T1000 (cell line): ENCODE measurements at regions not wholly inside any gene's neighbourhood (a gene's known extent, or its start where the extent isn't known, plus 50 kb on each side); places are given as distances from the start of the nearest gene placed in this dataset.

Experiments used
- DNase-seq: peaks from one replicate; lab custom pipeline; 2025; ENCODE audit warnings: mixed read lengths; lab: John Stamatoyannopoulos, UW

DNA sequence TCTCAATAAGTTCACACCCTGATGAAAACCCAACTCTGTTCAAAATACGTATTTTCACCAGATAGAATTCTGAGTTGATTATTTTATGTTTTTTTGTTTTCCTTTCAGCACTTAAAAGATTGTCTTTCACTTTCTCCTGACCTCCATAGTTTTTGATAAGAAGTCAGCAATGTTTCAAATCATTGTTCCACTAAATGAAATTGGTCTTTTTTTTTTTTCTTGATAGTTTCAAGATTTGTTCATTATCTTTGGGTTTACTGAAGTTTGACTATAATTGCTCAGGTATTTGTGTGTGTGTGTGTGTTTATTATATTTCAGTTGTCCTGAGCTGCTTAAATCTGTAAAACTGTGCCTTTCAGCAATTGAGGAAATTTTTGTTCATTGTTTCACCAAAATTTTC, 498.7 kb downstream of the TLE1 start:
- no peak for DNase-seq

DNA sequence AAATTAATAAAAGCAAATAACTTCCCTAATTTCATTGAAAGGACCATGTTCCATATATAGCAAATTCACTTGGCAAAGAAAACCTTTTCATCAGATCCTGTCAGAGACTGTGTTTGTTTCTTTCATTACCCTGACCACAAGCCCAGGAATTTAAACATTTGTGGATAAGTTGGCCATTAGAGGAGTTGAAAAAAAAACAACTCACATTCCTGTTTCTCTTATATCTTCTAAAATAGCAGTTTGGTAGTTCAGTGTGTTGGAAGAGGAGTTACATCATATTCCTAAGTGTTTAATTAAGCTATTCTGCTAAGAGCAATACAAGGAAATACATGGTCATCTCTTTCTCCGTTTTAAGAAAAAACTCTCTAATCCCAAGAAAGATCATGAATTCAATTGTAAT, 505.6 kb downstream of the TLE1 start:
- no peak for DNase-seq

DNA sequence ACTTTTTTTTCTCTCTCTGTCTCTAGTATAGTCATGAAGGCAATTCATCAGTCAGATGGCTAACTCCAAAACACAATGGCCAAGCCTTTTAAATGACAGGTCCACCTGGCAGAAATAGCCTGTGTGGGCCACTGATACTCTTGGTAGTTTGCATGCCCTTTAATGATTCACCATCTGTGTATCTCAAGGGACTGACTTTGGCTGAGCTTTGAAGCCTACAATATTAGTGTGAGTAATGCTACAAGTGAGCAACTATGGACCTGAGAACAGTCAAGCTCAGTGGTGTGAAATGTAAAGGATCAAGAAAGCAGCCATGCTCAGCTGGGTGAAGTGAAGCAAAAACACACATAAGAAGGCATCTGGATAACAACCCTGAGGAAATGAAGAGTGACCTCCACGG, 506.9 kb downstream of the TLE1 start:
- DNase-seq = no peak

DNA sequence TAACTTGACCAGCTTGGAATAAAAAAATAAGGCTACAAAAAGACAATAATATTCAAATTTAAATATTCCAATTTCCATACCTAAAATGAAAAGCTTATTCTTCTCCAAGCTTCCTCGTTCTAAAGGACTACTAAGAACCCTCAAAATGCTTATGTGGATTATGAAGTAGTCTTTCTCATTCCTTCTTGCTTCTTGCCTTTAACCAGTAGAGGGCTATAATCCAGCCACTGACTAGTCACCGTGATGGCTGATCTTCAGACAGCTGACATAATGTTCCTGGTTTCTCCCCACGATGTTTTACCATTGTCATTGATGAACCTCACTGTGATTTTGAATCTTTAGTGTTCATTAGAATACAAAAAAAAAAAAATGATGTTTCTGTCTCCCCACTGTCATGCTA, 515.3 kb downstream of the TLE1 start:
- DNase-seq = no peak

DNA sequence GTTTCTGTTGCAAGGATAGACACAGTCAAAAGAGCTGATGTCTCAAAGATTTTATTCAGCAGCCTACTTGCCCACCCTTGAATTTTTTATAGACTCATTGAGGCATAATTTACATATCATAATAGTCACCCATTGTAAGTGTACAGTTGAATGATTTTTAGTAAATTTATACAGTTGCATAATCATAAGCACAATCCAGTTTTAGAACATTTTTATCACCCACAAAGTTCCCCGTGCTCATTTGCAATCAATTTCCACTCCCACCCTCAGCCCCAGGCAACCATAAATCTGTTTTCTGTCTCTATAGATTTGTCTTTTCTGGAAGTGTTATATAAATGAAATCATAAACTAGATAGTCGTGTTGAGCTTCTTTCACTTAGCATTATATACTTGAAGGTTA, 517.7 kb downstream of the TLE1 start:
- DNase-seq = no peak

DNA sequence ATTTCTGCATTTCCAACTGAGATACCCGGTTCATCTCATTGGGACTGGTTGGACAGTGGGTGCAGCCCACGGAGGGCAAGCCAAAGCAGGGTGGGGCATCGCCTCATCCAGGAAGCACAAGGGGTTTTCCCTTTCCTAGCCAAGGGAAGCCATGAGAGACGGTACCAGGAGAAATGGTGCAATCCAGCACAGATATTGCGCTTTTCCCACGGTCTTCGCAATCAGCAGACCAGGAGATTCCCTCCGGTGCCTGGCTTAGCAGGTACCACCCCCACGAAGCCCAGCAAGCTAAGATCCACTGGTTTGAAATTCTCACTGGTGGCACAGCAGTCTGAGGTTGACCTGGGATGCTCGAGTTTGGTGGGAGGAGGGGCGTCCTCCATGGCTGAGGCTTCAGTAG, 527.0 kb downstream of the TLE1 start:
- DNase-seq = no peak

DNA sequence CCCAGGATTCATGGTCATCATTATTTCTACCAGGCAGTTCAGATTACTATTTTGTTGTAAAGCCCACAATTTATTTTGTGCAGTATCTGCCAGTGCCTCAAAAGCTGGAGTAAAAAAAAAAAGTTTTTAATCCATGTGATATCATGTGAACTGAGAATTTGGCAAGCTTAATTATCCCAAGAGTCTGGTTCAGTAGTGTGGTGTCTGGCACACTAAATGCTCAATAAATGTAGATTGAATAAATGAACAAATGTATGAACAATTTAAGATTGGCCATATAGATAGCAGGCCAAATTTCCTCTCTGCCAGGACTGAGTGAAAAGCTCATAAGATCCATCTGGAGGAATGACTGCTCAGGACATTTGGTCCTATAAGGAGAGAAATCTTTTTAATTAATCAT, 533.0 kb downstream of the TLE1 start:
- no peak for DNase-seq

DNA sequence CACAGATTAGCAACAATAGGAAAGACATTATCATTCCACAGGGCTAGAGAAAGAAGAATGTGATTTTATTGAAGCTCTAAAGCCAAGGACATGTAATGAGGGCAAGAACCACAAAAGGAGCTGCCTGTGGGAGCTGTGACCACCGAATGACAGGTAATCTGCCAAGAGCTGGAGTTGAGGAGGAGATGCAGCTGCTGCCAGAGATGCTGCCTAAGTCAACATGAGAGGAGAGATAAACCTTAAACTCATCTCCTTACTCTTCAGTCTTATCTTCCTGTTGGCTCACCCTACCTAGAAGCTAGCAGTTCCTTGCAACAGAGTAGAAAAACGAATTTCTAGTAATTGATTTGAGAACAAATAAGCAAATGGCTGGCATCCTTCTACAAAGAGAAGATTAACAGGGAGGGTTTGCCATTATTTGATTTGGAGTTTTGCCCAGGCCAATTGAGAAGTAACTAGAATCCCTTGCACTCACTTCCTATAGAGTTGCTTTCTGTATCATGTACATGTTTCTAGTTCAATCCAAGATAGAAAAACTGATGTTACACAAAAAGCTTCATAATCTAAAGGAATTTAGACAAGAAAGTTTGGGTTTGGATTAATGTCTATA, 539.2 kb downstream of the TLE1 start:
- no peak for DNase-seq

DNA sequence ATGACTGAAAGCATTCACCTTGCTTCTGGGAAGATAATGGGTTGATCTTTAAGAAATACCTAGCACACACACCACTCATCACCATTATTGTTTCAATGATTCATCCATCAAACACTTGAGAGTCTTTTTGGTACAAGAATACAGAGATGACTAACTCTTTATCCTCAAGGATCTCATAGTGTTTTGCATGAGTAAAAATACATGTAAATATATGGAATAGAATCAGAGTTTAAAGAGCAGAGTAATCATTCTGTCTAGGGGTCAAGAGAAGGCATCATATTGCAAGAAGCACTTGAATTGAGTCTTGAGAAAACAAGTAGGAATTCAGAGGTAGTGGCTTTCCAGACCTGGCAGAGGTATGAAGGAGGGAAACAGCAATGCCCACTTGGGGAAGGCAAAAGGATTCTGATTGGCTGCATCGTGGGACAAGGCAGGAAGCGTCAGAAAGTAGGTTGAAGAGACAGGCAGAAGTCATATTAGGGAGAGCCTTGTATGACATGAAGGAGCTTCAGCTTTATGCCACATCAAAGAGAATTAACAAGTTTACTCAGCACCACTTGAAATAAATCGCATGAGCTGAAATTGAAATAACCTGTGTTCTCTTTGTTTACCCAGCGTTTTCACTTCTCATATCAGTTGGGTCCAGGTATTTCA, 542.5 kb downstream of the TLE1 start:
- no peak for DNase-seq

DNA sequence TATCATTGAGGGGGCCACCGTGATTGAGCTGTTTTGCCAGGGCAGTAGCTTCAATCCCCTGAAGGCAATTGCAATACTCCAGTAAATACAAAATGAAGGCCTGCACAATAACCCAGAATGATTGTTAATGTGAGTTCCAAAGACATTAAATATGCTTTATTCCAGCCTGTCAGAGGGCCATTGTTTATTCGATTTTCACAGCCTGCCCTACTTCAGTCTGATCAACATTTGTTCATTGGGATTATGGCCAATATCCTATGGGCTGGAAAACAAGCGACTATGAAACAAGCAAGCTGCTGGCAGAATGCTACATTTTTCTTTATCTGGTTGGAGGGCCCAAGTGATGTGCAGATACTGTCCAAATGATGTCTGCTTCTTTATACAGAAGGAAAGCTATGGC, 543.1 kb downstream of the TLE1 start:
- DNase-seq = no peak

DNA sequence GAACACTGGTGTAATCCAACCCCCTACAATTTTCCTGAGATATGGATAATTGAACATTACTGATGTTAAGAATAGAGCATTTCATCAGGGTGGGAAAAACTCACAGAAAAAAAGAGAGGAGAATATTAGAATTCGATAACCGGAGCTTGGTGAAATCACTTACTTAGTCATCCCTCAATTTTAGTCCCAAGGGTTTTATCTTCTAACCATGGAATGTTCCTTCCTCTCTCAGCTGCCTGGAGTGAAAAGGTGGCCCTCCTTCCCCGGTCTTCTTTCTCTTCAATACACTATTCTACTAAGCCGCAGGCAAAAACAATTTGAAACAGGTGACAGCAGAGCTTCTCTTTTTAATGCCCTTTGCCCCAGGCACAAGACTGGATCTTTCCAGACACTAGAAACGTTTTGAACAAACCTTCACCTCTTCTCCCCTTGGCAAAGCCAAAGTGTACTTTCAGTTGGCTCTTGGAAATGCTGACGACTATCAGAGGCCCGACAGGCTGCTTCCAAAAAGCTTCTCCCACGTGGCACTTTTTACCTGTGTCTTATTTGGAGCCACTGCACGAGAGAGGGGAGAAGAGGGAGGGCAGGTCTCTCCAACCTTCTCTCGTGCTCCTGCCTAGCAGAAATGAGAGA, 543.9 kb downstream of the TLE1 start:
- no peak for DNase-seq

DNA sequence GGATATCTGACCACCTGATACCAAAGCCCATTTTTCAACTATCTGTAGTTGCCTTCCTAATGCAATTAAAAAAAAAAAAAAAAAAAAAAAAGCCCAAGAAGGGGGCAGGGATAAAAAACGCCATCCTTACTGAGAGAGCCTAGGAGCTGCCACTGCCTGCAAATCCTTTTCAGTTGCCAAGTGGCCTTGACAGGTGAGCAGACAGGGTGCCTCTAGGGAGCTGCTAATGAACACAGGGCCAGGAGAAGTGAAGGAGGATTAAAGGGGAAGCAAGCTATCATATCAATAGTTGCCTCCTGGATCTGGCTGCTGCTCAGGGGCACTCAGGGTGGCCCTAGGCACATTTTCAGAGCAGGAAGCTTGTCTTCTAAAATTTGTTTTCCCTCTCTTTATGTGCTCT, 547.4 kb downstream of the TLE1 start:
- no peak for DNase-seq

DNA sequence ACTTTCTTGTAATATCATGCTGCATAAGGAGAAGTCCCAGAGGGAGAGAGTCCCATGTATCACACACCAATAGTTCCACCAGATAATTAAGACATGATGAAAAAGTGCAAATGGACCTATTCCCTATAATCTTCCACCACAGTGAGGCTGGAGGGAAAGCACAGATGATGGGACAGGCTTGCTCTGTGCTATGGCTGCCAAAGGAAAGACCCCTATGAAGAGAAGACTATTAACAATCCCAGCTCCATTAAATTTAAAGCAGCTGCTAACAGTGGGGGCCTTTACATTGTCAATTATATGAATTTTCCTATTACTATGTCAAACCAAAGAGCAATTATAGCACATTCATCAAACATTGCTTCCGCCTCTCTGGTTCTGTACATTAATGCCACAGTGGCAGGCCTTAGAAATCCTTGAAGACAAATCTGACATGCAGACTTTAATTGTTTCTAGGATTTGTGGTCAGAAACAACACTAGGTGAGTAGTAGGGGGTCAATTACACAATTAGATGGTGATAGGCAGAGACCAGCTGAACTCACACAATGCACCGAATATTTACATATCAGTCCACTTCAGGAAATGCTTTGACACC, 551.3 kb downstream of the TLE1 start:
- no peak for DNase-seq

DNA sequence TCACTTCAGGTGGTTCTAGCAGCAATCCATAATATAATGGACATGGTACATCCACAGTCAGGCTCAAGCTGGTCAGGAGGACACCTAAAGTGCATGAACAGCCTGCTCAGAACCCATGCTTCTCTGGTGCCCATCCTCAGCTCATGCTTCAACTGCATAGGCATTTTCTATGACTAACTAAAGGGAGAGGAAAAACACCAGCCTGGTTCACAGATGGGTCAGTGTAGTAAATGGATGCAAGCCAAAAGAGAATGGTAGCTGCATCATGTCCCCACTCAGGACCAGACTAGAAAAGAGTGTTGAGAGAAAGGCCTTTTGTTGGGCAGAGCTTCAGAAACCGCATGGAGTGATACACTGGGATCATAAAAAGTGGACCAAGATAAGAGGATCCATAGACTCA, 556.6 kb downstream of the TLE1 start:
- DNase-seq = no peak

DNA sequence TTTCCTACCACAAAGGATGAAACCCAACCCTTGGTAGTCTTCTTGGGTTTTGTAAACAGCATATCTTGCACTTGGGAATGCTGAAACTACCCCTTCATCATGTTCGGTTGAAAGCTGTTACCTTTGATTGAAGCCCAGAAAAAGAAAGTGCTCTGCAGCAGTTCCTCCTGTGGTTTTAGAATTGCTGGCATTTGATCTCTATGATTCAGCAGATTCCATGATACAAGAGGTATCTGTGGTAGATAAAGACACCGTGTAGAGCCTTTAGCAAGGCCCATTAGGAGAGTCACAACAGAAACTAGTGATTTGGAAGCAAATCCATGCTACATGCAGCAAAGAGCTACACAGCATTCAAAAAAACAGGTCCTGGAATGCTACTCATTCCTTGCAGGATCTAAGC, 557.0 kb downstream of the TLE1 start:
- no peak for DNase-seq

DNA sequence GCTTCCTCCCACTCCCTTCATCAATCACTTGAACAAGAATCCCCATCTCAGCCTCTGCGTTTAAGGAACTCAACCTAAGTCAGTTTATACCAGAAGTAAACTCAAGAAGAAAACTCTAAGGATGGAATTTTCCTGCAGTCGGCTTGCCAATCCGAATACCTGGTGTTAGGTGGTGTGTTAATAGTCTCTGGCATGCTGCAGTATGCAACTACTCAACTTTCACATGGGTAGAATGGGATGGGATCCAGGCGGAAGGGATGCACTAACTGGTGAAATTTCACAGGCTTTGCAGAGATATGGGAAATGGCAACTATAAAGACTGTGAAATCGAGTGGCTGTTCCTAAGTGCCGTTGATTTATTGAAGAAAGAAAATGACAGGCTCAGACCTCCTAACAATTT, 560.6 kb downstream of the TLE1 start:
- no peak for DNase-seq

DNA sequence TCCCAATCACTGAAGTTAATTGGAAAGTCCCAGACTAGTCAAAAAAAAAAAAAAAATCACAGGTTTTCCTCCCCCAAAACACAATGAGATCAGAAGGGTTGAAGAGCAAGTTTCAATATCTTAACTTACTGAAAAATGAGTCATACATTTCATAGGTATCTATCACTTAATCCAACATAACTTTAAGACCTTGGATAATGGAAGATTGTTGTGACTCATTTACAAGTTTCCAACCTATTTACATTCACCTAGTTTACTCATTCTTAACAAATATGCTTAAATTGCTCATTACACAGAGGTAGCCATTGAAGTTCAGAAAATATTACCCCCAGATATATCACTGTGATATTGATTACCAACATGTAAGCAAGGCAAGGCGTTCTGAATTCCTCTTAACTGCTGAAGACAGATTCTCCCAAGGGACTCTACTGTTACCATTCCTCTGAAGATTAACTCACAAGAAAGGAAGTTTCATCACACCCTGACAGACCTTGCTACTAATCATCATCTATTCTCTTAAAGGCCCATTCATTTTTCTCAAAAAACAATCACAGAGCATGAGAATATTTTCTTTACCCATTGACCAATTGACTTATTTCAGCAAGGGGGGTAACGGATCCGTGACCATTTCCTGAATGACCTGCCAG, 563.8 kb downstream of the TLE1 start:
- DNase-seq = no peak

DNA sequence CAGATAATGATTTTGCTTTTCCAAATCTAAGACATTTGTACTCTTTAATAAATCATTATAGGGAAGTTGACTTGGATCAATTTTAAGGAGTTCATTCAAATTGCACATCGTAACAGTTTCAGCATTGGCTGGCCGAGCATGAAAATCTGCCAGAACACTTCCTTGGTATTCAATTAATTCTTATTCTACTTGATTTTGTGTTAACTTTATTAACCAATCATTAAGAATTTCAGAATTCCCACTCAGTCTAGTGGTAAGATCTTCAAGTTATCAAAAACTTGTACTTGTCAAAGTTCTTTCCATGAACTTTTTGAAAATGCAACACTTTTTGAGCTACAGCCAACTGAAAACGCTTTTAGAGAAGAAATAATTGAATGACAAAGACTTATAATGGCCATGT, 565.8 kb downstream of the TLE1 start:
- DNase-seq = no peak

DNA sequence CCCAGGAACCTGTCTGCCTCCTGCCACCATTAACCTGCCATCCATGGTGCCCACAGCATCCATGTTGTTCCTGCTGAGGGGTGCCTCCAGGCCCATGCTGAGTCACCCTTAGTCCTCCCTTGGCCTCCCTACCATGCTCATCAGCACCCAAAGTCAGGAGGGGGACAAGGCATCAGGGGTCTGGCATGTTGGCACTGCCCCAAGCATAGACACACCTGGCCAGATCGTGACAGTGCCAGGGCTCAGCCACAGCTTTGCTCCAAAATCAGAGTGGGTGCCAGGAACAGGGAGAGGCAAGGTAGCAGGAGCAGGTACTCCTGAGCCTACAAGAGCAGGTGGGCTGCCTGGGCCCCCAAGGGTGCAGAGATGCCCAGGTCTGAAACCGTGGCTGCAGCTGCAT, 566.6 kb downstream of the TLE1 start:
- DNase-seq = no peak

DNA sequence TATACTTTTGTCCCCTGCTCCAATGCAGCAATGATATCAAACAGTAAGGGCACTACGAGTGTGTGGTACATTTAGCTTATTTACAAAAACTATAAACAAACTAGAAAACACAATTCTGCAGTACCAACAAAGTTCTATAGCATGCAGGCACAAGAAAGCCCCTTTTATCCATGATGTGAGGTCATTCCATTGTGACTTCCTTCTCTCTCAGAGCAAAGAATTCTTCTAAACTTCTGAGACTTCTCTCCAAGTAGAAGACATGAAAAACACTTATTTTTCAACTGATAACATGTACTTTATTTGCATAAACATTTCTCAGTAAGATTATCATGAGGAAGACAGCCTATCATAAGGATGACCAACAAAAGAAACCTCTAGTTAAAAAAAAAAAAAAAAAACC, 569.8 kb downstream of the TLE1 start:
- DNase-seq = no peak

DNA sequence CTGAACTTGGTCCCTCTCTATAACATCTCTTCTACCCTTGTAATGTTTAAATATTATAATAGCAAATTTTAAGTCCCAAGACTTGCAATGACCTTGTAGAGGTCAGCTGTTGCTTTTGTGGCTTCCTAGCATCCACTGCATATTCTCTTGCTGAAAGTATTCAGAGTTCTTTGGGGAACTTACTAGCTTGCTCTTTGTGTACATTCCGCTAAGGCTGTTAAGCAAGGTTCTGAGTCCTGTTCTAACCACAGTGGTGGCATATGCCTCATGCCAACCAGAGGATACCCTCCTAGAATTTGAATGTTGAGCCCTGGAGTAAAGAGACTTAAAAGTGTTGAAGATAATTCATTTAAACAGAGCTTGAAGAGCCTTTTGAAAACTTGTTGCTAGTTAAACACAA, 570.9 kb downstream of the TLE1 start:
- no peak for DNase-seq

DNA sequence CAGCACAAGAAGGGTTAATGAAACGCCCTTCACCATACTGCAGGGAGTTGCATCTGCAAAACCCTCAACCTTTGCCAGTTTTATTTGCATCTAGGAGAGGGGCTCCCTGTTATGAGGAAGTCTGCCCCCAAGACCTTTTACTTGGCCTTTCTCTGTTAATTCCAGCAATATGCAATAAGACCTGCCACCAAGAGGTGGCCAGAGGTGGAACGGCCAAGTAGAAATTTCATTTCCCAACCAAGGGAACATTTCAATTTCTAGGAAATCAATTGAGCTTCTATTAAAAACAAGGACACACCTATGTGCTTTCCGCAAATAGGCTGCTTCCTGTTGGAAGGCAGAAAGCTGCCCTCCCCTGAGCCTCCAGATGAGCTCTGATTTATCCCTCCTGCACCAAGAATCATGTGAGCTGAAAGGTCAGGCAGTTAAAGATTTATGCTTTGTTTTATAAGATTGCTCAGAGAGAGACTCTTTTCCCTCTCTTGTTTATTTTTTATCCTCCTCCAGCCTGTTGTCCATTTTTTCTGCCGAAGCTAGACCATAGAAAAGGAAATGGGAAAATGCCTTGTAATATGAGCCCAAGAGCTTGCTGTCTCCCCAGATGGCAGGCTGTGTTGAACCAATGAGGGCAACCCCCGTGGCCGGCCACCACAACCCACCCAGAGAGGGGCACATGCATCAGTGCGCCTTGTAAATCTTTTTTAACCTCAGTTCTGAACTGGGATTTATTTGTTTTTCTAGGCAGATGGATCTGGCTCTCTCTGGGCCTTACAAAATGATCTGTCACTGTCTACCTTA, 572.8 kb downstream of the TLE1 start:
- no peak for DNase-seq
